ENCODE measurements at regions not wholly inside any gene's neighbourhood (a gene's known extent, or its start where the extent isn't known, plus 50 kb on each side); places are given as distances from the start of the nearest gene placed in this dataset.

DNA sequence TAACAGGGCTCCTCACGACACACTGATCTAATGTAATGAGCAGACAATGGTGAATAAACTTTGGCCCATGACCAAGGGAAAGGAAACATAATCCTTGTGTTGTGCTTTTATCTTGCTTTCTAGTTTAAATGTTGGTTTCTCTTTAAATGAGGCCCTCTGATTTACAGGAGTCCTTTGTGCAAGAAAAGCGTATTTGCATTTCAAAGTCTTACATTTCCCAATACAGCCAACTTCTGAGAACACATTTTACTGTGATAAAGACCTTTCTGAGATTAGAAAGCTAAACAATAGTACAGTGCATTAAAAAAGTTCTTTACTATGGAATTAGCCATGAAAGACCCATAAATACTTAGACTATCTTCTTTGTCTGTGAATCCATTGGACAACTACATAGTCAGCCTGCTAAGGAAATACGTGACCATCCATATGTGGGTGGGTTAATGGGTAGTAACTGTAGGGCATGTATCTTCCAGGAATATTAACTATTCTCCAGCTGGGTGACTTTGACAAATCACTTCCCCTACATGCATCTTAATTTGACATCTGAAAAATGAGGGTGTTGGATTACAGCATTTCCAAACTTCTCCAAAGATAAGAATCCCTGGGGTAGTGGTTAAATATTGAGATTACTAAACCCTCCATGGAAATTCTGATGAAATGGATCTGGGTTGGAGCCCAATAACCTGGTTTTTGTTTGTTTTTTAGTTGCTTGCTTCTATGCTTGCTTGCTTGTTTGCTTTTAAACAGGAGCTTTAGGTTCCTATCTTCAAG, 50.3 kb upstream of the USP1 start:
- TF ChIP-seq, protein P1, sequence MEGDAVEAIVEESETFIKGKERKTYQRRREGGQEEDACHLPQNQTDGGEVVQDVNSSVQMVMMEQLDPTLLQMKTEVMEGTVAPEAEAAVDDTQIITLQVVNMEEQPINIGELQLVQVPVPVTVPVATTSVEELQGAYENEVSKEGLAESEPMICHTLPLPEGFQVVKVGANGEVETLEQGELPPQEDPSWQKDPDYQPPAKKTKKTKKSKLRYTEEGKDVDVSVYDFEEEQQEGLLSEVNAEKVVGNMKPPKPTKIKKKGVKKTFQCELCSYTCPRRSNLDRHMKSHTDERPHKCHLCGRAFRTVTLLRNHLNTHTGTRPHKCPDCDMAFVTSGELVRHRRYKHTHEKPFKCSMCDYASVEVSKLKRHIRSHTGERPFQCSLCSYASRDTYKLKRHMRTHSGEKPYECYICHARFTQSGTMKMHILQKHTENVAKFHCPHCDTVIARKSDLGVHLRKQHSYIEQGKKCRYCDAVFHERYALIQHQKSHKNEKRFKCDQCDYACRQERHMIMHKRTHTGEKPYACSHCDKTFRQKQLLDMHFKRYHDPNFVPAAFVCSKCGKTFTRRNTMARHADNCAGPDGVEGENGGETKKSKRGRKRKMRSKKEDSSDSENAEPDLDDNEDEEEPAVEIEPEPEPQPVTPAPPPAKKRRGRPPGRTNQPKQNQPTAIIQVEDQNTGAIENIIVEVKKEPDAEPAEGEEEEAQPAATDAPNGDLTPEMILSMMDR (IDR thresholded peaks at IDR 0.05) = no peak
- no peak for TF ChIP-seq POLR2A (IDR thresholded peaks at IDR 0.05)

Data from adrenal gland (tissue), 5 donors.